Psoas muscle (tissue), 7 donors: ENCODE measurements at regions not wholly inside any gene's neighbourhood (a gene's known extent, or its start where the extent isn't known, plus 50 kb on each side); places are given as distances from the start of the nearest gene placed in this dataset.

Source experiments
- ATAC-seq, 4 donors: fragments of 200-7000 bp; cut with Tn5 transposase; one replicate each; pipeline ENCODE4 v1.9.1; 2020; ENCODE audit warnings: moderate library complexity in 3 of 4, mild to moderate bottlenecking in 2 of 4
- DNase-seq, 2 donors: peaks; one replicate each; pipeline ENCODE4 v3.0.0-alpha.2; 2020
- H3K27ac ChIP-seq: fragments of 200-600 bp; one replicate; pipeline ENCODE4 v1.8.0; 2022
- H3K27me3 ChIP-seq, 3 donors: fragments of 200-600 bp in 1 of 3; one replicate each; pipeline versions ENCODE4 v1.6.1 to v1.8.0; 2013 to 2022; ENCODE audit warnings: low read length in 2 of 3, mild to moderate bottlenecking in 2 of 3, moderate library complexity in 1 of 3; ENCODE audit not compliant: insufficient read depth in 3 of 3
- H3K36me3 ChIP-seq, 2 donors: fragments of 200-600 bp in 1 of 2; one replicate each; pipeline versions ENCODE4 v1.6.1 to v1.8.0; 2013 to 2022; ENCODE audit warnings: low read depth in 1 of 2, mild to moderate bottlenecking in 1 of 2, moderate library complexity in 1 of 2; ENCODE audit not compliant: insufficient read depth in 1 of 2
- H3K4me1 ChIP-seq: fragments of 200-600 bp; one replicate; pipeline ENCODE4 v1.8.0; 2022
- H3K4me3 ChIP-seq: fragments of 200-600 bp; one replicate; pipeline ENCODE4 v1.8.0; 2022; ENCODE audit warnings: mild to moderate bottlenecking
- H3K9me3 ChIP-seq: fragments of 200-600 bp; one replicate; pipeline ENCODE4 v1.8.0; 2022
- WGBS, 3 donors: extraction: QIAGEN DNeasy Blood & Tissue Kit; methylation state at CpG; one replicate each; pipeline versions ENCODE4 v1.1.6 to v1.1.7; 2013; 5-methylcytosine and 5-hydroxymethylcytosine counted together
- intact Hi-C, 2 donors: fragments of 100-400 bp; cut with DNase I; formaldehyde crosslinking; loops; one replicate each; pipeline versions ENCODE4 v1.11.0 to v1.14.2; 2022
- TF ChIP-seq, protein P1 (sequence below): fragments of 200-600 bp; IDR thresholded peaks from one replicate; pipeline ENCODE4 v1.8.0; 2022; ENCODE audit warnings: antibody characterized with exemption
- donor health status: healthy with polysubstance abuse.
- donor health status: DM: no; HTN: no; CAD: no; lungs with moderate emphysema.
- donor health status: Bipolar disorder and iron deficiency.
- donor health status: healthy.
- donor health status: DM: yes; HTN: yes; CAD: no.
- donor health status: DM: no; HTN: no; CAD: no.
- donor health status: DM: yes; HTN: yes; CAD: no.

DNA sequence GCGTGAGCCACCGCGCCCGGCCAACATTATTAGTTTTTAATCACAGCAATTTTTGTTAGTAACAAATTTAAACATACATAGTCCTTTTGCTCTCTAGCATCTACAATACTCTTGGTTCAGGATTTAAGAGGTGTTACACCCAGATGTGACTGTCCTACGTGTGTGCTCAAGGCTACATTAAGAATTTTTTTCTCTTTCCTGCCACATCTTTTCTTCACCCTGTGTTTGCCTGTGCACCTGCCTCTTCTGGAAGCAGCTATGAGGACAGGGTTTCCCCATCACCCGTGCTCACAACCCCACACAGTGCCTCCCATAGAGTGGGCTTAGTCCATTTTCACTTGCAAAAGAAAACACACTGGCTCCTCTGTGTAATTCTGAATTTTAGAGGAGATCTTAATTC is 186.7 kb upstream of the KLF6 start:
- TF ChIP-seq, protein P1, sequence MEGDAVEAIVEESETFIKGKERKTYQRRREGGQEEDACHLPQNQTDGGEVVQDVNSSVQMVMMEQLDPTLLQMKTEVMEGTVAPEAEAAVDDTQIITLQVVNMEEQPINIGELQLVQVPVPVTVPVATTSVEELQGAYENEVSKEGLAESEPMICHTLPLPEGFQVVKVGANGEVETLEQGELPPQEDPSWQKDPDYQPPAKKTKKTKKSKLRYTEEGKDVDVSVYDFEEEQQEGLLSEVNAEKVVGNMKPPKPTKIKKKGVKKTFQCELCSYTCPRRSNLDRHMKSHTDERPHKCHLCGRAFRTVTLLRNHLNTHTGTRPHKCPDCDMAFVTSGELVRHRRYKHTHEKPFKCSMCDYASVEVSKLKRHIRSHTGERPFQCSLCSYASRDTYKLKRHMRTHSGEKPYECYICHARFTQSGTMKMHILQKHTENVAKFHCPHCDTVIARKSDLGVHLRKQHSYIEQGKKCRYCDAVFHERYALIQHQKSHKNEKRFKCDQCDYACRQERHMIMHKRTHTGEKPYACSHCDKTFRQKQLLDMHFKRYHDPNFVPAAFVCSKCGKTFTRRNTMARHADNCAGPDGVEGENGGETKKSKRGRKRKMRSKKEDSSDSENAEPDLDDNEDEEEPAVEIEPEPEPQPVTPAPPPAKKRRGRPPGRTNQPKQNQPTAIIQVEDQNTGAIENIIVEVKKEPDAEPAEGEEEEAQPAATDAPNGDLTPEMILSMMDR: no peak
- H3K4me1 ChIP-seq: no peaks in the 10 kb centered on the region
- no peaks in the 10 kb centered on the region for H3K36me3 ChIP-seq
- H3K4me3 ChIP-seq: no peak overlapping the region
- whole genome bisulfite sequencing, 3 donors: 76 to 84% (median 84%) methylated on average over 6 of the region's 6 CpGs
- intact Hi-C loops: no loop called here
- no peak overlapping the region for H3K27ac ChIP-seq
- DNase-seq (no peak), ATAC-seq (no peak)
- no peaks in the 10 kb centered on the region for H3K9me3 ChIP-seq
- H3K27me3 ChIP-seq: no peaks in the 10 kb centered on the region

DNA sequence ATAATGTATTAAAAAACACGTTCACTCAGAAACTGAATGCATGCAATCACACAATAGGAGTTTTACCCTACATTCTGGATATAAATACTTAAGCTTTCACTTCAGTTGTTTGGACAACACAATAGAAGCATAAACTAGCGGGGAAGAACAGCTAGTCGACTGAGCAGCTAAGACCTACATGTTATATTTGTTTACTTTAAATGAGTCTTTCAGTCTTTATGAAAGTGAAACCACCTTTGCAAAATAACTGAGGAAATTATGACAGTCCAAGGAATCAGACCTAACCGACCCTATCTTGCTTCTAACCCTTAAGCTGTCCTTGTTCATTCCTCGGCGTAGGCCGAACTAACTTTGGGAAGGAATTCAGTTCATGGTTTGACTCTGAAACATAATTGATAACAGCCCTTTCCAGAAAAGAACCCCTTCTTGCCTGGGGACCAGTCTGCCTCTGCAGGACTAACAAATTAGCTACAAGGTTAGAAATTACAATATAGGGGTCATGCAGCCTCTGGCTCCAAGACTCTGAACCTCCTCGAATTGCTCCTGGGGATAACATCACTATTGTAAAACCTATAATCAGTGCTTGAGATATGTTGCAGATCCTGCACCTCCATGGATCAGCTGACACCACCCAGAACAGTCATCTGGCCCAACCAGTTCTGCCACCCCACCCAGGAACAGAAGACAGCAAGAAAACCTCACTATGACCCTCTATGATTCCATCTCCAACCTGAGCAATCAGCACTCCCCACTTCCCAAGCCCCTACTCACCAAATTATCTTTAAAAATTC is 185.1 kb upstream of the KLF6 start:
- intact Hi-C loops: no loop called here
- ATAC-seq (no peak), DNase-seq (no peak)
- Histone ChIP-seq H3K9me3 (no peaks in the 10 kb centered on the region), H3K4me1 (no peaks in the 10 kb centered on the region), H3K36me3 (no peaks in the 10 kb centered on the region), H3K27me3 (no peaks in the 10 kb centered on the region), H3K27ac (no peak overlapping the region), H3K4me3 (no peak overlapping the region)
- TF ChIP-seq, protein P1: no peak
- 85 to 89% (median 87%) methylated on average over 8 of the region's 8 CpGs for WGBS, 3 donors

DNA sequence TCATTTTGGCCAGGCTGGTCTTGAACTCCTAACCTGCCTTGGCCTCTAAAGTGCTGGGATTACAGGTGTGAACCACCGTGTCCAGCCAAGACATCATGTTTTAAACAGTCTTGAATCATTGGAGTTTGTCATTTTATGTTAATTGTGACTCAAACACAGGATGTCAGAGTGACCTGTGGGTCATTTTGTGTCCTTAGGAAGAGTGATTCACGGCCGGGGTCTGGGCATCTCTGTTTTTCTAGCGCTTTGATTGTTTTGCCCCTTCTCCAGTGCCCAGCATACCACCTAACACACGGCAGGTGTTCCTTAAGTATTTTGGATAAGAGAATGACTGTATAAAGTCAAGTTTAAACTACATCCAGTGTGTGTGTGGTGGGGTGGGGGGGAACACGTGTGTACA is 183.7 kb upstream of the KLF6 start:
- no peak overlapping the region for H3K4me3 ChIP-seq
- intact Hi-C loops: no loop called here
- H3K36me3 ChIP-seq: no peaks in the 10 kb centered on the region
- no peak overlapping the region for H3K27ac ChIP-seq
- DNase-seq: no peak
- no peaks in the 10 kb centered on the region for H3K4me1 ChIP-seq
- H3K9me3 ChIP-seq: no peaks in the 10 kb centered on the region
- 74 to 89% (median 83%) methylated on average over 6 of the region's 6 CpGs for WGBS, 3 donors
- ATAC-seq: no peak
- H3K27me3 ChIP-seq: no peaks in the 10 kb centered on the region
- TF ChIP-seq, protein P1: no peak

DNA sequence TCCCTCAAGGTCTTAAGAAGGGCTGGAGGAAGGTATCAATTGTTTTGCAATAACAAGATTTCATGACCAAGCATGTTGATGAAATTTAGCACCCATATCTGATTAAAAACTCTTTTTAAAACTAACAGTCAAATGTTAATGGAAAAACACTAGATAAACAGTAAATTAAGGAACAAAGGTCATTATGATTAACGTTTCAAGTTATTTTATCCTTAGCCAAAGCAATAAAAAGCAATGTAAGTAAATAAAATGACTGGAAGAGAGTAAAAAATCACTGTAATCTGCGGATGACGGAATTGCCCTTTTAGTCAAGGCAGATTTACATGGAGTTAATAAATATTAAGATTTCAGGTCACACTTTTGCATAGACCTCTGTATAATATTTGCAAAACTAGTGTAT is 179.5 kb upstream of the KLF6 start:
- WGBS, 3 donors: 83 to 89% (median 83%) methylated on average over 3 of the region's 3 CpGs

More for the DNA sequence above, 179.5 kb upstream of the KLF6 start:
- Histone ChIP-seq H3K4me1 (no peaks in the 10 kb centered on the region), H3K27ac (no peak overlapping the region), H3K36me3 (no peaks in the 10 kb centered on the region), H3K27me3 (no peaks in the 10 kb centered on the region), H3K9me3 (no peaks in the 10 kb centered on the region), H3K4me3 (no peak overlapping the region)
- DNase-seq (no peak), ATAC-seq (no peak)
- TF ChIP-seq, protein P1: no peak
- intact Hi-C loops: no loop called here
